Upper lobe of left lung (tissue), 4 donors: ENCODE measurements at regions not wholly inside any gene's neighbourhood (a gene's known extent, or its start where the extent isn't known, plus 50 kb on each side); places are given as distances from the start of the nearest gene placed in this dataset.

Experiments
- POLR2A ChIP-seq, 4 donors: fragments of 450-650 bp; IDR thresholded peaks; one replicate each; pipeline ENCODE4 v1.5.1; 2016 to 2017; ENCODE audit warnings: antibody characterized with exemption in 4 of 4, mild to moderate bottlenecking in 2 of 4
- POLR2AphosphoS5 ChIP-seq, 2 donors: sonication (generic); formaldehyde crosslinking; IDR thresholded peaks; one replicate each; pipeline ENCODE4 v1.5.1; 2017; ENCODE audit warnings: antibody characterized with exemption in 2 of 2
- TF ChIP-seq, protein P1 (sequence below), 6 experiments: fragments of 450-650 bp in 4 of 6; fragments of 200-600 bp in 2 of 6; sonication (generic) in 2 of 6; IDR thresholded peaks; one replicate each; pipeline ENCODE4 v1.5.1; 2016 to 2019; ENCODE audit warnings: antibody characterized with exemption in 6 of 6

GRCh38 chr12:3980504-3981272, 107.5 kb upstream of the PARP11 start:
- TF ChIP-seq POLR2A (IDR thresholded peaks at IDR 0.05) (no peak), POLR2AphosphoS5 (IDR thresholded peaks at IDR 0.05) (no peak)
- TF ChIP-seq, protein P1, sequence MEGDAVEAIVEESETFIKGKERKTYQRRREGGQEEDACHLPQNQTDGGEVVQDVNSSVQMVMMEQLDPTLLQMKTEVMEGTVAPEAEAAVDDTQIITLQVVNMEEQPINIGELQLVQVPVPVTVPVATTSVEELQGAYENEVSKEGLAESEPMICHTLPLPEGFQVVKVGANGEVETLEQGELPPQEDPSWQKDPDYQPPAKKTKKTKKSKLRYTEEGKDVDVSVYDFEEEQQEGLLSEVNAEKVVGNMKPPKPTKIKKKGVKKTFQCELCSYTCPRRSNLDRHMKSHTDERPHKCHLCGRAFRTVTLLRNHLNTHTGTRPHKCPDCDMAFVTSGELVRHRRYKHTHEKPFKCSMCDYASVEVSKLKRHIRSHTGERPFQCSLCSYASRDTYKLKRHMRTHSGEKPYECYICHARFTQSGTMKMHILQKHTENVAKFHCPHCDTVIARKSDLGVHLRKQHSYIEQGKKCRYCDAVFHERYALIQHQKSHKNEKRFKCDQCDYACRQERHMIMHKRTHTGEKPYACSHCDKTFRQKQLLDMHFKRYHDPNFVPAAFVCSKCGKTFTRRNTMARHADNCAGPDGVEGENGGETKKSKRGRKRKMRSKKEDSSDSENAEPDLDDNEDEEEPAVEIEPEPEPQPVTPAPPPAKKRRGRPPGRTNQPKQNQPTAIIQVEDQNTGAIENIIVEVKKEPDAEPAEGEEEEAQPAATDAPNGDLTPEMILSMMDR (IDR thresholded peaks at IDR 0.05): no peak
